ENCODE measurements at regions not wholly inside any gene's neighbourhood (a gene's known extent, or its start where the extent isn't known, plus 50 kb on each side); places are given as distances from the start of the nearest gene placed in this dataset.

DNA sequence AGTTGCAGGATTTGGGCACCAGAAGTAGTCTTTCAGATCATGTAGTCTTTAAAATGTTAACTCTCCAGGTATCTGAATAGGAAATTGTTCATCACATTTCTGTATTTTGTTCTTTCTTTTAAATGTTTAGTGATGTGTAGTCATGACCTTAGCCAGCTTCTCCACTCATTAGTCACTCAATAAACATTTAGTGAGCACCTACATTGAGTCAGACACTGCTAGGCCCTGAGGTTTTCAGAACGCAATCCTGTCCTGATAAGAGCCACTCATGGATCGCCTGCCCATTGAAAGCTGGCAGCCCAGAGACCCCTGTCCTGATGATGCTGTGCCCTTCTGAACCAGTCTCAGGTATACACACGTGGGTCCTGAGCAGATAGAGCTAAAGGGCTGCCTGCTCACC lies 163.4 kb upstream of the HEY2 start:
- TF ChIP-seq, protein P1, sequence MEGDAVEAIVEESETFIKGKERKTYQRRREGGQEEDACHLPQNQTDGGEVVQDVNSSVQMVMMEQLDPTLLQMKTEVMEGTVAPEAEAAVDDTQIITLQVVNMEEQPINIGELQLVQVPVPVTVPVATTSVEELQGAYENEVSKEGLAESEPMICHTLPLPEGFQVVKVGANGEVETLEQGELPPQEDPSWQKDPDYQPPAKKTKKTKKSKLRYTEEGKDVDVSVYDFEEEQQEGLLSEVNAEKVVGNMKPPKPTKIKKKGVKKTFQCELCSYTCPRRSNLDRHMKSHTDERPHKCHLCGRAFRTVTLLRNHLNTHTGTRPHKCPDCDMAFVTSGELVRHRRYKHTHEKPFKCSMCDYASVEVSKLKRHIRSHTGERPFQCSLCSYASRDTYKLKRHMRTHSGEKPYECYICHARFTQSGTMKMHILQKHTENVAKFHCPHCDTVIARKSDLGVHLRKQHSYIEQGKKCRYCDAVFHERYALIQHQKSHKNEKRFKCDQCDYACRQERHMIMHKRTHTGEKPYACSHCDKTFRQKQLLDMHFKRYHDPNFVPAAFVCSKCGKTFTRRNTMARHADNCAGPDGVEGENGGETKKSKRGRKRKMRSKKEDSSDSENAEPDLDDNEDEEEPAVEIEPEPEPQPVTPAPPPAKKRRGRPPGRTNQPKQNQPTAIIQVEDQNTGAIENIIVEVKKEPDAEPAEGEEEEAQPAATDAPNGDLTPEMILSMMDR (IDR thresholded peaks at IDR 0.05): no peak
- no peak for TF ChIP-seq NR3C1 (CRISPR knock-in tag; conservative IDR thresholded peaks at IDR 0.05; ENCODE audit: low read depth)
- TF ChIP-seq, protein P2, sequence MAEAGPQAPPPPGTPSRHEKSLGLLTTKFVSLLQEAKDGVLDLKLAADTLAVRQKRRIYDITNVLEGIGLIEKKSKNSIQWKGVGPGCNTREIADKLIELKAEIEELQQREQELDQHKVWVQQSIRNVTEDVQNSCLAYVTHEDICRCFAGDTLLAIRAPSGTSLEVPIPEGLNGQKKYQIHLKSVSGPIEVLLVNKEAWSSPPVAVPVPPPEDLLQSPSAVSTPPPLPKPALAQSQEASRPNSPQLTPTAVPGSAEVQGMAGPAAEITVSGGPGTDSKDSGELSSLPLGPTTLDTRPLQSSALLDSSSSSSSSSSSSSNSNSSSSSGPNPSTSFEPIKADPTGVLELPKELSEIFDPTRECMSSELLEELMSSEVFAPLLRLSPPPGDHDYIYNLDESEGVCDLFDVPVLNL (CRISPR knock-in tag; IDR thresholded peaks at IDR 0.05; ENCODE audit: borderline replicate concordance, low read depth): no peak
- no peak for TF ChIP-seq CREB1 (CRISPR knock-in tag; IDR thresholded peaks at IDR 0.05)
- no peak for TF ChIP-seq ETV6 (CRISPR knock-in tag; IDR thresholded peaks at IDR 0.05)
- TF ChIP-seq FOXJ3 (CRISPR knock-in tag; IDR thresholded peaks at IDR 0.05; ENCODE audit: borderline replicate concordance): no peak
- TF ChIP-seq MAX (CRISPR knock-in tag; IDR thresholded peaks at IDR 0.05): no peak
- TF ChIP-seq CBFB (CRISPR knock-in tag; IDR thresholded peaks at IDR 0.05; ENCODE audit: low read depth): no peak

Data from WTC11 (cell line).